HCT116 (cell line): ENCODE measurements at regions not wholly inside any gene's neighbourhood (a gene's known extent, or its start where the extent isn't known, plus 50 kb on each side); places are given as distances from the start of the nearest gene placed in this dataset.

Source experiments
- ATAC-seq: fragments of 200-7000 bp; cut with Tn5 transposase; 2 replicates; pipeline ENCODE4 v1.9.1; 2020; ENCODE audit warnings: mild to moderate bottlenecking, moderate library complexity
- BruUV-seq: library from RNA; stranded (reverse); fragments of 400-500 nt; replicated peaks from 2 replicates; lab custom pipeline; 2021; lab: Mats Ljungman, UMichigan
- CTCF ChIA-PET: fragments of 300-600 bp; sonication (Branson Sonifier 250); formaldehyde crosslinking; loops from one replicate; lab custom pipeline; 2021; ENCODE audit warnings: antibody characterized with exemption; lab: Charles Lee
- POLR2A ChIA-PET: fragments of 300-600, 350-600 bp; sonication (Branson Sonifier 250); formaldehyde crosslinking; loops from one replicate; lab custom pipeline; 2021; ENCODE audit warnings: antibody characterized with exemption; lab: Charles Lee
- RAD21 ChIA-PET, 2 experiments: fragments of 300-600 bp; sonication (Branson Sonifier 250); formaldehyde crosslinking; loops; one replicate each; lab custom pipeline; 2023; ENCODE audit warnings: low total read pairs in 2 of 2; ENCODE audit not compliant: uncharacterized antibody in 2 of 2, unreplicated experiment in 2 of 2, low non-redundant PET in 1 of 2; lab: Charles Lee
- DNase-seq: peaks from one replicate; pipeline ENCODE4 v3.0.0-alpha.2; 2010; ENCODE audit warnings: low read depth, low spot score
- H2AFZ ChIP-seq: fragments of 200-600 bp; shearing (Covaris generic), sonication (generic); 2 replicates; pipeline ENCODE4 v1.6.1; 2017; ENCODE audit warnings: low read depth, mixed run types, mixed read lengths, antibody characterized with exemption, low read length; ENCODE audit not compliant: poor library complexity, severe bottlenecking
- H3K27ac ChIP-seq: 2 replicates; pipeline ENCODE4 v1.5.1; 2012; ENCODE audit warnings: low read depth, low read length
- H3K27me3 ChIP-seq: fragments of 200-600 bp; sonication (generic); 2 replicates; pipeline ENCODE4 v1.6.1; 2016; ENCODE audit warnings: mixed run types, low read length, mixed read lengths; ENCODE audit not compliant: insufficient read depth
- H3K36me3 ChIP-seq, 2 experiments: fragments of 200-500 bp in 1 of 2; fragments of 200-600 bp in 1 of 2; sonication (Bioruptor generic) in 1 of 2; sonication (generic) in 1 of 2; 2 replicates each; pipeline versions ENCODE4 v1.5.1 to v1.6.1; 2014 to 2016; ENCODE audit warnings: low read length in 2 of 2, inconsistent platforms in 1 of 2, mixed read lengths in 1 of 2, mixed run types in 1 of 2; ENCODE audit not compliant: insufficient read depth in 2 of 2, control insufficient read depth in 1 of 2
- H3K4me1 ChIP-seq, 2 experiments: fragments of 200-600 bp in 1 of 2; sonication (generic) in 1 of 2; 2 replicates each; pipeline versions ENCODE4 v1.5.1 to v1.6.1; 2012 to 2017; ENCODE audit warnings: low read length in 2 of 2, inconsistent platforms in 1 of 2, mild to moderate bottlenecking in 1 of 2, mixed read lengths in 1 of 2, mixed run types in 1 of 2, moderate library complexity in 1 of 2; ENCODE audit not compliant: insufficient read depth in 2 of 2, control insufficient read depth in 1 of 2
- H3K4me2 ChIP-seq: fragments of 200-600 bp; sonication (generic); 2 replicates; pipeline ENCODE4 v1.6.1; 2017; ENCODE audit warnings: mixed run types, low read length, mixed read lengths
- H3K4me3 ChIP-seq, 2 experiments: fragments of 200-600 bp in 1 of 2; sonication (generic) in 1 of 2; replicated peaks in 1 of 2; 2 replicates each; pipeline ENCODE4 v1.5.1; 2011 to 2016; ENCODE audit warnings: low read length in 2 of 2, control low read depth in 1 of 2, low read depth in 1 of 2, mild to moderate bottlenecking in 1 of 2, mixed read lengths in 1 of 2, mixed run types in 1 of 2
- H3K79me2 ChIP-seq: fragments of 200-600 bp; sonication (generic); 2 replicates; pipeline ENCODE4 v1.6.1; 2017; ENCODE audit warnings: mild to moderate bottlenecking, mixed run types, low read length, moderate library complexity, mixed read lengths; ENCODE audit not compliant: insufficient read depth
- H3K9ac ChIP-seq: fragments of 200-600 bp; sonication (generic); 2 replicates; pipeline ENCODE4 v1.6.1; 2016; ENCODE audit warnings: low read length, mixed read lengths
- H3K9me2 ChIP-seq: fragments of 200-600 bp; sonication (generic), shearing (Covaris generic); 2 replicates; pipeline ENCODE4 v1.6.1; 2017; ENCODE audit warnings: mixed run types, mild to moderate bottlenecking, moderate library complexity; ENCODE audit not compliant: insufficient read depth
- H3K9me3 ChIP-seq, 2 experiments: fragments of 200-500 bp in 1 of 2; fragments of 200-600 bp in 1 of 2; sonication (Bioruptor generic) in 1 of 2; sonication (generic) in 1 of 2; 2 replicates each; pipeline ENCODE4 v1.6.1; 2014 to 2017; ENCODE audit warnings: low read length in 2 of 2, mixed read lengths in 2 of 2, inconsistent platforms in 1 of 2, low read depth in 1 of 2, mild to moderate bottlenecking in 1 of 2, mixed run types in 1 of 2, moderate library complexity in 1 of 2; ENCODE audit not compliant: control insufficient read depth in 1 of 2, insufficient read depth in 1 of 2
- H4K20me1 ChIP-seq: fragments of 200-600 bp; sonication (generic), shearing (Covaris generic); 2 replicates; pipeline ENCODE4 v1.6.1; 2017; ENCODE audit warnings: mixed run types, mild to moderate bottlenecking, moderate library complexity; ENCODE audit not compliant: insufficient read depth
- CEBPB ChIP-seq: IDR thresholded peaks from 2 replicates; pipeline ENCODE4 v1.6.1; 2012; ENCODE audit warnings: low read depth
- CTCF ChIP-seq, 3 experiments: fragments of 200-600 bp in 1 of 3; sonication (generic) in 1 of 3; IDR thresholded peaks in 2 of 3; conservative IDR thresholded peaks in 1 of 3; 2 replicates each; pipeline ENCODE4 v1.5.1; 2012 to 2017; ENCODE audit warnings: low read depth in 2 of 3, low read length in 2 of 3, antibody characterized with exemption in 1 of 3, borderline replicate concordance in 1 of 3, control low read depth in 1 of 3, mild to moderate bottlenecking in 1 of 3, mixed read lengths in 1 of 3, mixed run types in 1 of 3, moderate library complexity in 1 of 3; ENCODE audit not compliant: insufficient read depth in 1 of 3
- EZH2 ChIP-seq: fragments of 200-600 bp; sonication (generic); IDR thresholded peaks from 2 replicates; pipeline ENCODE4 v1.6.1; 2017; ENCODE audit warnings: antibody characterized with exemption, mixed run types
- FOSL1 ChIP-seq: IDR thresholded peaks from 2 replicates; pipeline ENCODE4 v1.6.1; 2012; ENCODE audit warnings: low read depth
- JUND ChIP-seq: IDR thresholded peaks from 2 replicates; pipeline ENCODE4 v1.6.1; 2012
- POLR2A ChIP-seq: IDR thresholded peaks from 2 replicates; pipeline ENCODE4 v1.7.0; 2011; ENCODE audit warnings: borderline replicate concordance; ENCODE audit not compliant: insufficient read depth, insufficient read length; ENCODE audit errors: extremely low read depth
- POLR2AphosphoS5 ChIP-seq: IDR thresholded peaks from 2 replicates; pipeline ENCODE4 v1.6.1; 2011; ENCODE audit warnings: mild to moderate bottlenecking, low read depth, low read length, moderate library complexity
- RAD21 ChIP-seq: IDR thresholded peaks from 2 replicates; pipeline ENCODE4 v1.6.1; 2012; ENCODE audit warnings: low read depth, mild to moderate bottlenecking
- SIN3A ChIP-seq: IDR thresholded peaks from 2 replicates; pipeline ENCODE4 v1.6.1; 2012; ENCODE audit warnings: low read depth
- SP1 ChIP-seq: IDR thresholded peaks from 2 replicates; pipeline ENCODE4 v1.6.1; 2012; ENCODE audit warnings: low read depth
- SRF ChIP-seq: IDR thresholded peaks from 2 replicates; pipeline ENCODE4 v1.6.1; 2012; ENCODE audit warnings: low read depth
- YY1 ChIP-seq: IDR thresholded peaks from 2 replicates; pipeline ENCODE4 v1.6.1; 2011; ENCODE audit warnings: low read length, low read depth, moderate library complexity, mild to moderate bottlenecking; ENCODE audit not compliant: insufficient replicate concordance; ENCODE audit errors: extremely low read depth
- ZFX ChIP-seq: fragments of 450-650 bp; IDR thresholded peaks from 2 replicates; pipeline ENCODE4 v1.6.1; 2017
- ZNF274 ChIP-seq: fragments of 200-500 bp; sonication (Bioruptor generic); IDR thresholded peaks from 2 replicates; pipeline ENCODE4 v1.6.1; 2014; ENCODE audit warnings: mild to moderate bottlenecking, low read depth, low read length, inconsistent platforms
- intact Hi-C: fragments of 100-400 bp; cut with micrococcal nuclease; formaldehyde crosslinking; loops from 2 replicates; pipeline ENCODE4 v1.10.0; 2022
- TF ChIP-seq, protein P1 (sequence below): IDR thresholded peaks from 2 replicates; pipeline ENCODE4 v1.6.1; 2011; ENCODE audit warnings: mild to moderate bottlenecking, low read length, moderate library complexity; ENCODE audit not compliant: insufficient replicate concordance; ENCODE audit errors: extremely low read depth
- TF ChIP-seq, protein P2 (sequence below): IDR thresholded peaks from 2 replicates; pipeline ENCODE4 v1.6.1; 2012; ENCODE audit warnings: low read depth
- TF ChIP-seq, protein P3 (sequence below): IDR thresholded peaks from 2 replicates; pipeline ENCODE4 v1.6.1; 2012

GRCh38 chr1:56079391-56079790 lies 500.0 kb downstream of the PLPP3 start:
- ChIA-PET RAD21 (no interaction called here), CTCF (no interaction called here), POLR2A (no interaction called here)
- DNase-seq (no peak), ATAC-seq (no peak)
- intact Hi-C loops, result no loop called here
- Histone ChIP-seq H3K27me3 (no peaks in the 10 kb centered on the region), H3K9me2 (no peaks in the 10 kb centered on the region), H3K9me3 (no peaks in the 10 kb centered on the region), H3K36me3 (no peaks in the 10 kb centered on the region), H3K79me2 (no peaks in the 10 kb centered on the region), H2AFZ (no peak overlapping the region), H4K20me1 (no peaks in the 10 kb centered on the region), H3K9ac (no peak overlapping the region), H3K4me2 (no peak overlapping the region), H3K27ac (no peak overlapping the region), H3K4me1 (no peaks in the 10 kb centered on the region), H3K4me3 (no peak overlapping the region)
- TF ChIP-seq CTCF (IDR thresholded peaks at IDR 0.05 in 2 of 3, conservative IDR thresholded peaks at IDR 0.05 in 1 of 3; ENCODE audit: borderline replicate concordance in 1 of 3, insufficient read depth in 1 of 3, low read depth in 2 of 3, low read length in 2 of 3) (no peak), CEBPB (no peak), POLR2A (no peak), ZFX (no peak), FOSL1 (no peak), SRF (no peak), YY1 (no peak), SP1 (no peak), JUND (no peak), EZH2 (no peak), RAD21 (no peak), SIN3A (no peak), ZNF274 (no peak), POLR2AphosphoS5 (no peak)
- TF ChIP-seq, protein P1, sequence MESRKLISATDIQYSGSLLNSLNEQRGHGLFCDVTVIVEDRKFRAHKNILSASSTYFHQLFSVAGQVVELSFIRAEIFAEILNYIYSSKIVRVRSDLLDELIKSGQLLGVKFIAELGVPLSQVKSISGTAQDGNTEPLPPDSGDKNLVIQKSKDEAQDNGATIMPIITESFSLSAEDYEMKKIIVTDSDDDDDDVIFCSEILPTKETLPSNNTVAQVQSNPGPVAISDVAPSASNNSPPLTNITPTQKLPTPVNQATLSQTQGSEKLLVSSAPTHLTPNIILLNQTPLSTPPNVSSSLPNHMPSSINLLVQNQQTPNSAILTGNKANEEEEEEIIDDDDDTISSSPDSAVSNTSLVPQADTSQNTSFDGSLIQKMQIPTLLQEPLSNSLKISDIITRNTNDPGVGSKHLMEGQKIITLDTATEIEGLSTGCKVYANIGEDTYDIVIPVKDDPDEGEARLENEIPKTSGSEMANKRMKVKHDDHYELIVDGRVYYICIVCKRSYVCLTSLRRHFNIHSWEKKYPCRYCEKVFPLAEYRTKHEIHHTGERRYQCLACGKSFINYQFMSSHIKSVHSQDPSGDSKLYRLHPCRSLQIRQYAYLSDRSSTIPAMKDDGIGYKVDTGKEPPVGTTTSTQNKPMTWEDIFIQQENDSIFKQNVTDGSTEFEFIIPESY, result no peak
- TF ChIP-seq, protein P2, sequence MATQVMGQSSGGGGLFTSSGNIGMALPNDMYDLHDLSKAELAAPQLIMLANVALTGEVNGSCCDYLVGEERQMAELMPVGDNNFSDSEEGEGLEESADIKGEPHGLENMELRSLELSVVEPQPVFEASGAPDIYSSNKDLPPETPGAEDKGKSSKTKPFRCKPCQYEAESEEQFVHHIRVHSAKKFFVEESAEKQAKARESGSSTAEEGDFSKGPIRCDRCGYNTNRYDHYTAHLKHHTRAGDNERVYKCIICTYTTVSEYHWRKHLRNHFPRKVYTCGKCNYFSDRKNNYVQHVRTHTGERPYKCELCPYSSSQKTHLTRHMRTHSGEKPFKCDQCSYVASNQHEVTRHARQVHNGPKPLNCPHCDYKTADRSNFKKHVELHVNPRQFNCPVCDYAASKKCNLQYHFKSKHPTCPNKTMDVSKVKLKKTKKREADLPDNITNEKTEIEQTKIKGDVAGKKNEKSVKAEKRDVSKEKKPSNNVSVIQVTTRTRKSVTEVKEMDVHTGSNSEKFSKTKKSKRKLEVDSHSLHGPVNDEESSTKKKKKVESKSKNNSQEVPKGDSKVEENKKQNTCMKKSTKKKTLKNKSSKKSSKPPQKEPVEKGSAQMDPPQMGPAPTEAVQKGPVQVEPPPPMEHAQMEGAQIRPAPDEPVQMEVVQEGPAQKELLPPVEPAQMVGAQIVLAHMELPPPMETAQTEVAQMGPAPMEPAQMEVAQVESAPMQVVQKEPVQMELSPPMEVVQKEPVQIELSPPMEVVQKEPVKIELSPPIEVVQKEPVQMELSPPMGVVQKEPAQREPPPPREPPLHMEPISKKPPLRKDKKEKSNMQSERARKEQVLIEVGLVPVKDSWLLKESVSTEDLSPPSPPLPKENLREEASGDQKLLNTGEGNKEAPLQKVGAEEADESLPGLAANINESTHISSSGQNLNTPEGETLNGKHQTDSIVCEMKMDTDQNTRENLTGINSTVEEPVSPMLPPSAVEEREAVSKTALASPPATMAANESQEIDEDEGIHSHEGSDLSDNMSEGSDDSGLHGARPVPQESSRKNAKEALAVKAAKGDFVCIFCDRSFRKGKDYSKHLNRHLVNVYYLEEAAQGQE, result no peak
- TF ChIP-seq, protein P3, sequence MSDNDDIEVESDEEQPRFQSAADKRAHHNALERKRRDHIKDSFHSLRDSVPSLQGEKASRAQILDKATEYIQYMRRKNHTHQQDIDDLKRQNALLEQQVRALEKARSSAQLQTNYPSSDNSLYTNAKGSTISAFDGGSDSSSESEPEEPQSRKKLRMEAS, result no peak
- no TSS peak for BruUV-seq
